ENCODE measurements at regions not wholly inside any gene's neighbourhood (a gene's known extent, or its start where the extent isn't known, plus 50 kb on each side); places are given as distances from the start of the nearest gene placed in this dataset.
A peak's percentile ranks its signal among the peaks of the same experiment; 100 is the strongest.

- intact Hi-C loops (cut with micrococcal nuclease) = no loop called here
- no peak for DNase-seq
- Mint-ChIP-seq H3K36me3 (ENCODE audit: low read depth) (no peaks in the 10 kb centered on the region), H3K4me1 (no peaks in the 10 kb centered on the region), H3K27ac (no peak overlapping the region), H3K9me3 (no peaks in the 10 kb centered on the region), H3K4me3 (no peak overlapping the region), H3K27me3 (no peaks in the 10 kb centered on the region)
Measured at GRCh38 chr3:135460273-135460672, 505.3 kb upstream of the PPP2R3A start.

GRCh38 chr3:135471911-135472310, 493.6 kb upstream of the PPP2R3A start:
- Mint-ChIP-seq H3K4me3 (no peak overlapping the region), H3K4me1 (no peaks in the 10 kb centered on the region), H3K9me3 (no peaks in the 10 kb centered on the region), H3K27ac (no peak overlapping the region), H3K27me3 (no peaks in the 10 kb centered on the region), H3K36me3 (ENCODE audit: low read depth) (no peaks in the 10 kb centered on the region)
- no peak for DNase-seq
- intact Hi-C loops (cut with micrococcal nuclease) = no loop called here

GRCh38 chr3:135473449-135473848, 492.1 kb upstream of the PPP2R3A start:
- Mint-ChIP-seq H3K9me3 (no peaks in the 10 kb centered on the region), H3K27ac (no peak overlapping the region), H3K36me3 (ENCODE audit: low read depth) (no peaks in the 10 kb centered on the region), H3K27me3 (no peaks in the 10 kb centered on the region), H3K4me3 (no peak overlapping the region), H3K4me1 (no peaks in the 10 kb centered on the region)
- DNase-seq = no peak
- intact Hi-C loops (cut with micrococcal nuclease) = no loop called here

GRCh38 chr3:135487261-135487660, 478.3 kb upstream of the PPP2R3A start:
- no peaks in the 10 kb centered on the region for H3K4me1 Mint-ChIP-seq
- no peaks in the 10 kb centered on the region for H3K9me3 Mint-ChIP-seq
- no peaks in the 10 kb centered on the region for H3K36me3 Mint-ChIP-seq (ENCODE audit: low read depth)
- DNase-seq = no peak
- H3K27me3 Mint-ChIP-seq = no peaks in the 10 kb centered on the region
- no peak overlapping the region for H3K4me3 Mint-ChIP-seq
- no peak overlapping the region for H3K27ac Mint-ChIP-seq
- intact Hi-C loops (cut with micrococcal nuclease) = no loop called here

GRCh38 chr3:135490219-135490915, 475.2 kb upstream of the PPP2R3A start:
- no peak for DNase-seq
- Mint-ChIP-seq H3K36me3 (ENCODE audit: low read depth) (no peaks in the 10 kb centered on the region), H3K4me3 (no peak overlapping the region), H3K9me3 (no peaks in the 10 kb centered on the region), H3K27ac (no peak overlapping the region), H3K4me1 (no peaks in the 10 kb centered on the region), H3K27me3 (no peaks in the 10 kb centered on the region)
- intact Hi-C loops (cut with micrococcal nuclease) = no loop called here

GRCh38 chr3:135491491-135492205, 473.9 kb upstream of the PPP2R3A start:
- intact Hi-C loops (cut with micrococcal nuclease) = no loop called here
- peak; percentile 24 for DNase-seq
- Mint-ChIP-seq H3K9me3 (no peaks in the 10 kb centered on the region), H3K27ac (no peak overlapping the region), H3K4me3 (no peak overlapping the region), H3K36me3 (ENCODE audit: low read depth) (no peaks in the 10 kb centered on the region), H3K4me1 (no peaks in the 10 kb centered on the region), H3K27me3 (no peaks in the 10 kb centered on the region)

- DNase-seq = no peak
Measured at GRCh38 chr3:135495891-135496290, 469.6 kb upstream of the PPP2R3A start.

GRCh38 chr3:135497979-135498378, 467.5 kb upstream of the PPP2R3A start:
- DNase-seq = no peak
- intact Hi-C loops (cut with micrococcal nuclease) = no loop called here
- H3K27me3 Mint-ChIP-seq = no peaks in the 10 kb centered on the region

More at GRCh38 chr3:135495891-135496290, 469.6 kb upstream of the PPP2R3A start:
- intact Hi-C loops (cut with micrococcal nuclease) = no loop called here
- Mint-ChIP-seq H3K27me3 (no peaks in the 10 kb centered on the region), H3K27ac (no peak overlapping the region), H3K4me3 (no peak overlapping the region), H3K4me1 (no peaks in the 10 kb centered on the region), H3K36me3 (ENCODE audit: low read depth) (no peaks in the 10 kb centered on the region), H3K9me3 (no peaks in the 10 kb centered on the region)

GRCh38 chr3:135499426-135499825, 466.1 kb upstream of the PPP2R3A start:
- Mint-ChIP-seq H3K27me3 (no peaks in the 10 kb centered on the region), H3K4me3 (no peak overlapping the region), H3K4me1 (no peaks in the 10 kb centered on the region), H3K27ac (no peak overlapping the region), H3K36me3 (ENCODE audit: low read depth) (no peaks in the 10 kb centered on the region), H3K9me3 (no peaks in the 10 kb centered on the region)
- intact Hi-C loops (cut with micrococcal nuclease) = no loop called here
- no peak for DNase-seq

More at GRCh38 chr3:135497979-135498378, 467.5 kb upstream of the PPP2R3A start:
- Mint-ChIP-seq H3K36me3 (ENCODE audit: low read depth) (no peaks in the 10 kb centered on the region), H3K9me3 (no peaks in the 10 kb centered on the region), H3K27ac (no peak overlapping the region), H3K4me3 (no peak overlapping the region), H3K4me1 (no peaks in the 10 kb centered on the region)

GRCh38 chr3:135500034-135500433, 465.5 kb upstream of the PPP2R3A start:
- Mint-ChIP-seq H3K27ac (no peak overlapping the region), H3K36me3 (ENCODE audit: low read depth) (no peaks in the 10 kb centered on the region), H3K27me3 (no peaks in the 10 kb centered on the region), H3K9me3 (no peaks in the 10 kb centered on the region), H3K4me1 (no peaks in the 10 kb centered on the region), H3K4me3 (no peak overlapping the region)
- intact Hi-C loops (cut with micrococcal nuclease) = loop anchor here (5.0 kb wide), 1 partner anchor 703 kb away; the partner anchor contains the start of gene EPHB1
- DNase-seq = no peak

GRCh38 chr3:135503065-135503759, 462.3 kb upstream of the PPP2R3A start:
- no peak overlapping the region for H3K4me3 Mint-ChIP-seq
- H3K27ac Mint-ChIP-seq = no peak overlapping the region
- H3K27me3 Mint-ChIP-seq = no peaks in the 10 kb centered on the region
- H3K9me3 Mint-ChIP-seq = peaks cover 3% of the 10 kb centered on the region
- no peaks in the 10 kb centered on the region for H3K4me1 Mint-ChIP-seq
- H3K36me3 Mint-ChIP-seq (ENCODE audit: low read depth) = no peaks in the 10 kb centered on the region
- no peak for DNase-seq
- intact Hi-C loops (cut with micrococcal nuclease) = loop anchor here (5.0 kb wide), 1 partner anchor 706 kb away; the partner anchor contains the start of gene EPHB1

- intact Hi-C loops (cut with micrococcal nuclease) = loop anchor here (5.0 kb wide), 1 partner anchor 707 kb away; the partner anchor contains the start of gene EPHB1
- H3K27me3 Mint-ChIP-seq = no peaks in the 10 kb centered on the region
- no peaks in the 10 kb centered on the region for H3K36me3 Mint-ChIP-seq (ENCODE audit: low read depth)
- H3K9me3 Mint-ChIP-seq = peaks cover 7% of the 10 kb centered on the region
- no peak overlapping the region for H3K27ac Mint-ChIP-seq
- peak; percentile 75 for DNase-seq
- no peak overlapping the region for H3K4me3 Mint-ChIP-seq
- H3K4me1 Mint-ChIP-seq = no peaks in the 10 kb centered on the region
Measured at GRCh38 chr3:135503760-135504686, 461.5 kb upstream of the PPP2R3A start.
